HG02885 (cell line): ENCODE measurements at regions not wholly inside any gene's neighbourhood (a gene's known extent, or its start where the extent isn't known, plus 50 kb on each side); places are given as distances from the start of the nearest gene placed in this dataset.
A peak's percentile ranks its signal among the peaks of the same experiment; 100 is the strongest.
"Not testable (repeated sequence)": the region's sequence is repeated elsewhere in the genome, so short reads cannot be mapped to it uniquely, and the experiment has no call there.

Experiments
- ATAC-seq: cut with Tn5 transposase; IDR thresholded peaks from one replicate; pipeline ENCODE4 v1.9.1; 2021; ENCODE audit warnings: mild to moderate bottlenecking; ENCODE audit not compliant: unreplicated experiment, poor library complexity

GRCh38 chr14:88064841-88065240, 59.9 kb downstream of the GPR65 start:
- ATAC-seq = no peak

GRCh38 chr14:88069677-88070076, 64.7 kb downstream of the GPR65 start:
- no peak for ATAC-seq

- ATAC-seq = peak; percentile 60
Measured at GRCh38 chr14:88075269-88075981, 70.5 kb downstream of the GPR65 start.

GRCh38 chr14:88078525-88078924, 73.6 kb downstream of the GPR65 start:
- no peak for ATAC-seq

- ATAC-seq = no peak
Measured at GRCh38 chr14:88079624-88080023, 74.7 kb downstream of the GPR65 start.

- ATAC-seq = no peak
Measured at GRCh38 chr14:88085736-88086135, 80.8 kb downstream of the GPR65 start.

- ATAC-seq = no peak
Measured at GRCh38 chr14:88089445-88089844, 84.5 kb downstream of the GPR65 start.

GRCh38 chr14:88092529-88092928, 87.6 kb downstream of the GPR65 start:
- no peak for ATAC-seq

GRCh38 chr14:88095791-88096190, 90.9 kb downstream of the GPR65 start:
- ATAC-seq = no peak

GRCh38 chr14:88098163-88098562, 93.2 kb downstream of the GPR65 start:
- no peak for ATAC-seq

GRCh38 chr14:88104710-88105109, 99.8 kb downstream of the GPR65 start:
- ATAC-seq = no peak

GRCh38 chr14:88106377-88106776, 101.4 kb downstream of the GPR65 start:
- no peak for ATAC-seq

GRCh38 chr14:88127669-88128068, 122.7 kb downstream of the GPR65 start:
- ATAC-seq = not testable (repeated sequence)

GRCh38 chr14:88128816-88129215, 123.9 kb downstream of the GPR65 start:
- no peak for ATAC-seq

- no peak for ATAC-seq
Measured at GRCh38 chr14:88129306-88130056, 124.5 kb downstream of the GPR65 start.

GRCh38 chr14:88130057-88130432, 125.1 kb downstream of the GPR65 start:
- no peak for ATAC-seq
